Mesendoderm (in vitro differentiated cells): ENCODE measurements at regions not wholly inside any gene's neighbourhood (a gene's known extent, or its start where the extent isn't known, plus 50 kb on each side); places are given as distances from the start of the nearest gene placed in this dataset.

Experiments used
- DNase-seq: peaks from one replicate; pipeline ENCODE4 v3.0.0; 2013
- H2AK5ac ChIP-seq: 2 replicates; pipeline ENCODE4 v1.6.1; 2013; ENCODE audit warnings: low read length, inconsistent platforms
- H2BK120ac ChIP-seq: 2 replicates; pipeline ENCODE4 v1.6.1; 2013; ENCODE audit warnings: low read depth, mild to moderate bottlenecking, low read length, moderate library complexity, mixed read lengths
- H2BK15ac ChIP-seq: replicated peaks from 2 replicates; pipeline ENCODE4 v1.6.1; 2013; ENCODE audit warnings: low read depth, mild to moderate bottlenecking, moderate library complexity
- H2BK5ac ChIP-seq: 2 replicates; pipeline ENCODE4 v1.6.1; 2013; ENCODE audit warnings: low read length, inconsistent platforms
- H3K18ac ChIP-seq: 2 replicates; pipeline ENCODE4 v1.6.1; 2013; ENCODE audit warnings: mild to moderate bottlenecking, low read length, mixed read lengths
- H3K23ac ChIP-seq: one replicate; pipeline ENCODE4 v1.6.1; 2013; ENCODE audit warnings: low read length
- H3K27ac ChIP-seq: 2 replicates; pipeline ENCODE4 v1.5.1; 2013; ENCODE audit warnings: low read depth, mild to moderate bottlenecking, inconsistent platforms, low read length, moderate library complexity
- H3K27me3 ChIP-seq: 2 replicates; pipeline ENCODE4 v1.6.1; 2013; ENCODE audit warnings: low read length, control low read depth, mild to moderate bottlenecking, inconsistent platforms; ENCODE audit not compliant: insufficient read depth, poor library complexity
- H3K36me3 ChIP-seq: 2 replicates; pipeline ENCODE4 v1.6.1; 2013; ENCODE audit warnings: low read length, inconsistent platforms; ENCODE audit not compliant: control insufficient read depth, insufficient read depth
- H3K4ac ChIP-seq: one replicate; pipeline ENCODE4 v1.6.1; 2013; ENCODE audit warnings: low read depth, mild to moderate bottlenecking, low read length, moderate library complexity
- H3K4me1 ChIP-seq: 2 replicates; pipeline ENCODE4 v1.6.1; 2013; ENCODE audit warnings: low read depth, low read length, inconsistent platforms; ENCODE audit not compliant: control insufficient read depth
- H3K4me2 ChIP-seq: 2 replicates; pipeline ENCODE4 v1.6.1; 2013; ENCODE audit warnings: low read length
- H3K4me3 ChIP-seq: 2 replicates; pipeline ENCODE4 v1.5.1; 2013; ENCODE audit warnings: mild to moderate bottlenecking, low read length
- H3K56ac ChIP-seq: one replicate; pipeline ENCODE4 v1.6.1; 2013; ENCODE audit warnings: low read length
- H3K79me1 ChIP-seq: 2 replicates; pipeline ENCODE4 v1.6.1; 2013; ENCODE audit warnings: low read length, inconsistent platforms
- H3K79me2 ChIP-seq: 2 replicates; pipeline ENCODE4 v1.6.1; 2013; ENCODE audit warnings: mild to moderate bottlenecking, low read length; ENCODE audit not compliant: control insufficient read depth, insufficient read depth
- H3K9ac ChIP-seq: 2 replicates; pipeline ENCODE4 v1.6.1; 2013; ENCODE audit warnings: low read length, inconsistent platforms
- H4K5ac ChIP-seq: one replicate; pipeline ENCODE4 v1.6.1; 2013; ENCODE audit warnings: low read length
- H4K8ac ChIP-seq: one replicate; pipeline ENCODE4 v1.6.1; 2013; ENCODE audit warnings: low read depth, mild to moderate bottlenecking, control low read depth, low read length, moderate library complexity
- WGBS: extraction: QIAGEN DNeasy Blood & Tissue Kit; methylation state at CpG from one replicate; pipeline ENCODE4 v1.1.7; 2013; ENCODE audit warnings: low lambda C conversion rate, missing lambda C conversion rate; ENCODE audit not compliant: insufficient coverage; ENCODE audit errors: extremely low coverage; 5-methylcytosine and 5-hydroxymethylcytosine counted together

- no peak overlapping the region for H3K4ac ChIP-seq
- H3K36me3 ChIP-seq: no peaks in the 10 kb centered on the region
- no peaks in the 10 kb centered on the region for H3K79me1 ChIP-seq
- DNase-seq: no peak
- H2BK15ac ChIP-seq: no peak overlapping the region
- no peak overlapping the region for H3K18ac ChIP-seq
- H3K56ac ChIP-seq: no peak overlapping the region
- no peak overlapping the region for H2AK5ac ChIP-seq
- H4K5ac ChIP-seq: no peak overlapping the region
- H3K4me3 ChIP-seq: no peak overlapping the region
- H3K9ac ChIP-seq: no peak overlapping the region
- WGBS: no CpG with 5 or more reads among the region's 1 CpG
- no peak overlapping the region for H3K27ac ChIP-seq
- H2BK120ac ChIP-seq: no peak overlapping the region
- no peak overlapping the region for H4K8ac ChIP-seq
- H3K4me2 ChIP-seq: no peak overlapping the region
- no peaks in the 10 kb centered on the region for H3K79me2 ChIP-seq
- no peak overlapping the region for H3K23ac ChIP-seq
- no peak overlapping the region for H2BK5ac ChIP-seq
- H3K27me3 ChIP-seq: no peaks in the 10 kb centered on the region
- H3K4me1 ChIP-seq: no peaks in the 10 kb centered on the region
Observed at GRCh38 chr9:80025131-80025530, 453.4 kb downstream of the TLE4 start.

GRCh38 chr9:80020530-80020929 is 448.8 kb downstream of the TLE4 start:
- Histone ChIP-seq H3K36me3 (no peaks in the 10 kb centered on the region), H3K4me3 (no peak overlapping the region), H2BK120ac (no peak overlapping the region), H4K5ac (no peak overlapping the region), H3K56ac (no peak overlapping the region), H2BK15ac (no peak overlapping the region), H3K9ac (no peak overlapping the region), H2BK5ac (no peak overlapping the region), H3K4ac (no peak overlapping the region), H3K18ac (no peak overlapping the region), H3K79me1 (no peaks in the 10 kb centered on the region), H3K27me3 (no peaks in the 10 kb centered on the region), H3K79me2 (no peaks in the 10 kb centered on the region), H3K4me2 (no peak overlapping the region), H3K23ac (no peak overlapping the region), H4K8ac (no peak overlapping the region), H3K27ac (no peak overlapping the region), H3K4me1 (no peaks in the 10 kb centered on the region), H2AK5ac (no peak overlapping the region)
- DNase-seq: no peak

- H3K79me1 ChIP-seq: no peaks in the 10 kb centered on the region
- H3K4me3 ChIP-seq: no peak overlapping the region
- no peak overlapping the region for H3K27ac ChIP-seq
- no peak overlapping the region for H3K4me2 ChIP-seq
- no peaks in the 10 kb centered on the region for H3K27me3 ChIP-seq
- no peak overlapping the region for H2BK120ac ChIP-seq
- H3K4ac ChIP-seq: no peak overlapping the region
- H4K5ac ChIP-seq: no peak overlapping the region
- H3K4me1 ChIP-seq: no peaks in the 10 kb centered on the region
- no peak for DNase-seq
- H3K36me3 ChIP-seq: no peaks in the 10 kb centered on the region
- no peak overlapping the region for H3K23ac ChIP-seq
- no peak overlapping the region for H3K9ac ChIP-seq
- H4K8ac ChIP-seq: no peak overlapping the region
- no peaks in the 10 kb centered on the region for H3K79me2 ChIP-seq
- H2AK5ac ChIP-seq: no peak overlapping the region
- no peak overlapping the region for H3K56ac ChIP-seq
- no CpG with 5 or more reads among the region's 6 CpGs for WGBS
- no peak overlapping the region for H2BK15ac ChIP-seq
- H3K18ac ChIP-seq: no peak overlapping the region
- no peak overlapping the region for H2BK5ac ChIP-seq
Observed at GRCh38 chr9:80020056-80020455, 448.3 kb downstream of the TLE4 start.

GRCh38 chr9:80013891-80014290 is 442.1 kb downstream of the TLE4 start:
- H3K79me1 ChIP-seq: no peaks in the 10 kb centered on the region
- H3K4ac ChIP-seq: no peak overlapping the region
- no peak overlapping the region for H2AK5ac ChIP-seq
- H3K79me2 ChIP-seq: no peaks in the 10 kb centered on the region
- no peak overlapping the region for H3K56ac ChIP-seq
- no peaks in the 10 kb centered on the region for H3K4me1 ChIP-seq
- no peak overlapping the region for H2BK15ac ChIP-seq
- no peak overlapping the region for H3K4me2 ChIP-seq
- H3K23ac ChIP-seq: no peak overlapping the region
- no peaks in the 10 kb centered on the region for H3K36me3 ChIP-seq
- H4K8ac ChIP-seq: no peak overlapping the region
- H3K4me3 ChIP-seq: no peak overlapping the region
- no peaks in the 10 kb centered on the region for H3K27me3 ChIP-seq
- WGBS: no CpG with 5 or more reads among the region's 1 CpG
- DNase-seq: no peak
- H3K18ac ChIP-seq: no peak overlapping the region
- H4K5ac ChIP-seq: no peak overlapping the region
- no peak overlapping the region for H3K9ac ChIP-seq
- H2BK120ac ChIP-seq: no peak overlapping the region
- H3K27ac ChIP-seq: no peak overlapping the region
- H2BK5ac ChIP-seq: no peak overlapping the region

GRCh38 chr9:80012557-80013330 is 441.0 kb downstream of the TLE4 start:
- Histone ChIP-seq H3K4me1 (no peaks in the 10 kb centered on the region), H3K79me1 (no peaks in the 10 kb centered on the region), H3K36me3 (no peaks in the 10 kb centered on the region), H2BK5ac (no peak overlapping the region), H3K4me2 (no peak overlapping the region), H3K23ac (no peak overlapping the region), H3K9ac (no peak overlapping the region), H3K18ac (no peak overlapping the region), H2BK120ac (no peak overlapping the region), H3K4ac (no peak overlapping the region), H3K27me3 (no peaks in the 10 kb centered on the region), H4K8ac (no peak overlapping the region), H3K4me3 (no peak overlapping the region), H3K56ac (no peak overlapping the region), H3K79me2 (no peaks in the 10 kb centered on the region), H3K27ac (no peak overlapping the region), H4K5ac (no peak overlapping the region), H2BK15ac (no peak overlapping the region), H2AK5ac (no peak overlapping the region)
- DNase-seq: no peak
- no CpG with 5 or more reads among the region's 2 CpGs for WGBS

GRCh38 chr9:80009204-80009603 is 437.4 kb downstream of the TLE4 start:
- Histone ChIP-seq H2BK120ac (no peak overlapping the region), H3K9ac (no peak overlapping the region), H3K4me1 (no peaks in the 10 kb centered on the region), H3K27me3 (no peaks in the 10 kb centered on the region), H3K4ac (no peak overlapping the region), H3K56ac (no peak overlapping the region), H3K27ac (no peak overlapping the region), H2BK15ac (no peak overlapping the region), H2AK5ac (no peak overlapping the region), H3K79me1 (no peaks in the 10 kb centered on the region), H4K8ac (no peak overlapping the region), H3K36me3 (no peaks in the 10 kb centered on the region), H3K4me2 (no peak overlapping the region), H3K4me3 (no peak overlapping the region), H3K23ac (no peak overlapping the region), H3K79me2 (no peaks in the 10 kb centered on the region), H3K18ac (no peak overlapping the region), H2BK5ac (no peak overlapping the region), H4K5ac (no peak overlapping the region)
- no peak for DNase-seq
- WGBS: no CpG with 5 or more reads among the region's 3 CpGs
